ENCODE measurements at regions not wholly inside any gene's neighbourhood (a gene's known extent, or its start where the extent isn't known, plus 50 kb on each side); places are given as distances from the start of the nearest gene placed in this dataset.

- no peak overlapping the region for H3K4me3 ChIP-seq
- H3K9me3 ChIP-seq (ENCODE audit: low read depth): no peaks in the 10 kb centered on the region
- no peaks in the 10 kb centered on the region for H3K36me3 ChIP-seq
- TF ChIP-seq CTCF (IDR thresholded peaks at IDR 0.05; ENCODE audit: low read depth, low read length): no peak
- H3K27ac ChIP-seq: no peak overlapping the region
- DNase-seq (ENCODE audit: low read depth in 1 of 2, low spot score in 1 of 2): no peak
- no peaks in the 10 kb centered on the region for H3K4me1 ChIP-seq (ENCODE audit: low read depth)
- no peaks in the 10 kb centered on the region for H3K27me3 ChIP-seq
Observed at GRCh38 chr4:115687052-115687755, 573.8 kb upstream of the NDST4 start.

DNA sequence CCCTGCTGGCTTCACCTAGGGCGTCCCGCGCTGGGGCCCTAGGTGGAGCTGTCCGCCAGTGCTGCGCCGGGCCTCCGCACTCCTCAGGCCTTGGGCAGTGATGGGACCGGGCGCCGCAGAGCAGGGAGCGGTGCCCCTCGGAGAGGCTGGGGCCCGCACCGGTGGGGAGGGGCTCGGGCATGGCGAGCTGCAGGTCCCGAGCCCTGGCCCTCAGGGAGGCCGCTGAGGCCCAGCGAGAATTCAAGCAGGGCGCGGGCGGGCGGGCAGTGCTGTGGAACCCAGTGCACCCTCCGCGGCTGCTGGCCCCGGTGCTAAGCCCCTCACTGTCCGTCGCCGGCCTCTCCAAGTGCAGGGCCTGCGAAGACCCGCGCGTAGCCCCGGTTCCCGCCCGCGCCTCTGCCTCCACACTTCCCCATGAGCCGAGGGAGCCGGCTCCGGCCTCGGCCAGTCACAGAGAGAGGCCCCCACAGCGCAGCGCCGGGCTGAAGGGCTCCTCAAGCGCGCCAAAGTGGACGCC lies 565.1 kb upstream of the NDST4 start:
- TF ChIP-seq CTCF (IDR thresholded peaks at IDR 0.05; ENCODE audit: low read depth, low read length): no peak

DNA sequence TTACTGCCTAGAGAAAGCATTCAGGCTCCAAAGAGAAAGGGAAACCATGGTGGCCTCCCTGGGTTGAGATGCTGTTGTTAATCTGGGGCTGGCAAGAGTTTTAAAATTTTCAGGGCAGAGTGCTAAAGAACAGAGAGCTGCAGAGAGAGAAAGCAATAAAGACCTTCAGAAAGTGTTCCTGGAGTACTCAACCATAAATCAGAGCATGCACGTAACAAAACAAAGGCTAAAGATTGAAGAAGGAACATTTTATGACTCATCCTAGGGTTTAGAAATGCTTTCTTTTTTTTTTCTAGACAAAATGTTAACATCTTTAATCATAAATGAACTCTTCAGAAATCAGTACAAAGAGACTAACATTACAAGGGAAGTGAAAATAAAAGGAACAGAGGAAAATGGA lies 562.3 kb upstream of the NDST4 start:
- Histone ChIP-seq H3K36me3 (no peaks in the 10 kb centered on the region), H3K9me3 (ENCODE audit: low read depth) (no peaks in the 10 kb centered on the region), H3K4me3 (no peak overlapping the region), H3K27me3 (no peaks in the 10 kb centered on the region), H3K4me1 (ENCODE audit: low read depth) (no peaks in the 10 kb centered on the region), H3K27ac (no peak overlapping the region)
- TF ChIP-seq CTCF (IDR thresholded peaks at IDR 0.05; ENCODE audit: low read depth, low read length): no peak
- DNase-seq (ENCODE audit: low read depth in 1 of 2, low spot score in 1 of 2): no peak

More for the DNA sequence above, 565.1 kb upstream of the NDST4 start:
- H3K36me3 ChIP-seq: no peaks in the 10 kb centered on the region
- no peaks in the 10 kb centered on the region for H3K27me3 ChIP-seq
- no peaks in the 10 kb centered on the region for H3K4me1 ChIP-seq (ENCODE audit: low read depth)
- H3K27ac ChIP-seq: no peak overlapping the region
- H3K4me3 ChIP-seq: no peak overlapping the region
- DNase-seq (ENCODE audit: low read depth in 1 of 2, low spot score in 1 of 2): no peak
- no peaks in the 10 kb centered on the region for H3K9me3 ChIP-seq (ENCODE audit: low read depth)

- no peak overlapping the region for H3K4me3 ChIP-seq
- no peak for TF ChIP-seq CTCF (IDR thresholded peaks at IDR 0.05; ENCODE audit: low read depth, low read length)
- H3K9me3 ChIP-seq (ENCODE audit: low read depth): no peaks in the 10 kb centered on the region
- no peaks in the 10 kb centered on the region for H3K4me1 ChIP-seq (ENCODE audit: low read depth)
- no peaks in the 10 kb centered on the region for H3K27me3 ChIP-seq
- no peak for DNase-seq (ENCODE audit: low read depth in 1 of 2, low spot score in 1 of 2)
- no peaks in the 10 kb centered on the region for H3K36me3 ChIP-seq
- H3K27ac ChIP-seq: no peak overlapping the region
Observed at GRCh38 chr4:115674485-115674884, 561.1 kb upstream of the NDST4 start.

DNA sequence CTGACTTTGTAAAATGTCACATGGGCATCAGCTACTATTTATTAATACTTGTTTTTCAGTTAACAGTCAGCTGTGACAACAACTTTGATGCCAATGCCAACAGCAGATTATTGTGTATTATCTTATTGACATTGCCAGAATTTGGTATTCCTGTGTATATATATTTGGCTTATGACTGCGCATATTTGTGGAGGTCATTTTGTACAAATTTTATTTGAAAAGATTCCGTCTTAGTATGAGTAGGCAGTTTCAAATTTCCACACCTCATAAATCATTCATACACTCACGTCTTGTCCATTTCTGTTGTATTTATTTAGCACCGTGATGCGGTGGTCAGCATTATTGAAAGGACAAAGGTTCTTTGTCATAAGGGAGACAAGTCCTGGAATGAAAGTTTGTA lies 558.2 kb upstream of the NDST4 start:
- no peaks in the 10 kb centered on the region for H3K4me1 ChIP-seq (ENCODE audit: low read depth)
- H3K27me3 ChIP-seq: no peaks in the 10 kb centered on the region
- no peak overlapping the region for H3K27ac ChIP-seq
- H3K4me3 ChIP-seq: no peak overlapping the region
- no peak for TF ChIP-seq CTCF (IDR thresholded peaks at IDR 0.05; ENCODE audit: low read depth, low read length)
- H3K36me3 ChIP-seq: no peaks in the 10 kb centered on the region
- no peaks in the 10 kb centered on the region for H3K9me3 ChIP-seq (ENCODE audit: low read depth)
- no peak for DNase-seq (ENCODE audit: low read depth in 1 of 2, low spot score in 1 of 2)
